Endothelial cell of umbilical vein (primary cell): ENCODE measurements at regions not wholly inside any gene's neighbourhood (a gene's known extent, or its start where the extent isn't known, plus 50 kb on each side); places are given as distances from the start of the nearest gene placed in this dataset.

ENCODE experiments used
- BruUV-seq: library from RNA; stranded (reverse); fragments of 400-500 nt; replicated peaks from 2 replicates; lab custom pipeline; 2021; lab: Mats Ljungman, UMichigan
- CTCF ChIA-PET: fragments of 300-600, 350-600 bp; sonication (Branson Sonifier 250); formaldehyde crosslinking; loops from one replicate; lab custom pipeline; 2021; ENCODE audit warnings: antibody characterized with exemption, inconsistent platforms; lab: Charles Lee
- POLR2A ChIA-PET: fragments of 300-600, 350-600 bp; sonication (Branson Sonifier 250); formaldehyde crosslinking; loops from one replicate; lab custom pipeline; 2021; ENCODE audit warnings: antibody characterized with exemption, inconsistent platforms; lab: Charles Lee
- DNase-seq: peaks from one replicate; pipeline ENCODE4 v3.0.0-alpha.2; 2011; ENCODE audit warnings: low read depth, low spot score
- FAIRE-seq: peaks from 2 replicates; lab custom pipeline; 2011; peaks lifted over from hg19 to GRCh38; lab: Jason Lieb, UNC
- H2AFZ ChIP-seq: 2 replicates; pipeline ENCODE4 v1.6.0; 2012; ENCODE audit warnings: low read depth, low read length, control low read depth, inconsistent platforms
- H3K27ac ChIP-seq: 2 replicates; pipeline ENCODE4 v1.5.1; 2011; ENCODE audit warnings: low read depth, mild to moderate bottlenecking, control low read depth, low read length, moderate library complexity; ENCODE audit not compliant: insufficient read depth
- H3K27me3 ChIP-seq, 2 experiments: 2 replicates each; pipeline versions ENCODE4 v1.6.0 to v1.6.1; 2011; ENCODE audit warnings: low read length in 2 of 2, mixed read lengths in 1 of 2; ENCODE audit not compliant: control insufficient read depth in 2 of 2, insufficient read depth in 2 of 2
- H3K36me3 ChIP-seq, 2 experiments: 2 replicates in 1 of 2; 3 replicates in 1 of 2; pipeline ENCODE4 v1.5.1; 2011; ENCODE audit warnings: low read length in 2 of 2, mild to moderate bottlenecking in 1 of 2, moderate library complexity in 1 of 2; ENCODE audit not compliant: control insufficient read depth in 2 of 2, insufficient read depth in 2 of 2; ENCODE audit errors: extremely low read depth in 1 of 2
- H3K4me1 ChIP-seq: 3 replicates; pipeline ENCODE4 v1.5.1; 2011; ENCODE audit warnings: mild to moderate bottlenecking, low read length; ENCODE audit not compliant: control insufficient read depth, insufficient read depth; ENCODE audit errors: extremely low read depth
- H3K4me2 ChIP-seq: 2 replicates; pipeline ENCODE4 v1.6.1; 2011; ENCODE audit warnings: low read length, control low read depth, mixed read lengths; ENCODE audit not compliant: insufficient read depth
- H3K4me3 ChIP-seq, 3 experiments: fragments of 200-600 bp in 1 of 3; sonication (generic), shearing (Covaris generic) in 1 of 3; replicated peaks in 1 of 3; 2 replicates each; pipeline ENCODE4 v1.5.1; 2011 to 2016; ENCODE audit warnings: control low read depth in 3 of 3, low read length in 3 of 3, mild to moderate bottlenecking in 2 of 3, inconsistent platforms in 1 of 3, low read depth in 1 of 3, moderate library complexity in 1 of 3; ENCODE audit not compliant: insufficient read depth in 1 of 3
- H3K79me2 ChIP-seq: 2 replicates; pipeline ENCODE4 v1.6.0; 2012; ENCODE audit warnings: low read length, inconsistent platforms; ENCODE audit not compliant: control insufficient read depth, insufficient read depth
- H3K9ac ChIP-seq: replicated peaks from 2 replicates; pipeline ENCODE3; 2011; ENCODE audit warnings: low read length, control low read depth; ENCODE audit not compliant: insufficient read depth; ENCODE audit errors: extremely low read depth
- H3K9me1 ChIP-seq: replicated peaks from 3 replicates; pipeline ENCODE4 v1.6.0; 2011; ENCODE audit warnings: mild to moderate bottlenecking, low read length; ENCODE audit not compliant: control insufficient read depth, insufficient read depth; ENCODE audit errors: extremely low read depth
- H3K9me3 ChIP-seq: replicated peaks from 2 replicates; pipeline ENCODE4 v1.5.1; 2012; ENCODE audit warnings: low read length, inconsistent platforms; ENCODE audit not compliant: control insufficient read depth, insufficient read depth
- H4K20me1 ChIP-seq: replicated peaks from 2 replicates; pipeline ENCODE3; 2011; ENCODE audit warnings: mild to moderate bottlenecking, low read length; ENCODE audit not compliant: control insufficient read depth, insufficient read depth; ENCODE audit errors: extremely low read depth
- CTCF ChIP-seq, 2 donors: IDR thresholded peaks; 1 replicate in 1 of 2; 2 replicates in 1 of 2; pipeline ENCODE4 v1.5.1; 2011; ENCODE audit warnings: low read length in 2 of 2, mild to moderate bottlenecking in 2 of 2, moderate library complexity in 2 of 2, control low read depth in 1 of 2, inconsistent platforms in 1 of 2, low read depth in 1 of 2; ENCODE audit not compliant: insufficient read depth in 1 of 2; ENCODE audit errors: extremely low read depth in 1 of 2
- EZH2 ChIP-seq: IDR thresholded peaks from 2 replicates; pipeline ENCODE4 v1.6.1; 2012; ENCODE audit warnings: borderline replicate concordance, low read depth, mild to moderate bottlenecking, moderate library complexity, low read length, inconsistent platforms; ENCODE audit not compliant: severe bottlenecking
- FOS ChIP-seq: IDR thresholded peaks from 2 replicates; pipeline ENCODE4 v1.6.1; 2011; ENCODE audit warnings: mild to moderate bottlenecking, low read length, moderate library complexity, borderline replicate concordance; ENCODE audit not compliant: insufficient read depth
- GATA2 ChIP-seq: IDR thresholded peaks from 2 replicates; pipeline ENCODE4 v1.7.0; 2011; ENCODE audit warnings: low read depth, mild to moderate bottlenecking, moderate library complexity, mixed read lengths, low read length; ENCODE audit not compliant: insufficient read length, insufficient read depth
- JUN ChIP-seq: IDR thresholded peaks from 2 replicates; pipeline ENCODE4 v1.6.1; 2011; ENCODE audit warnings: borderline replicate concordance, low read depth; ENCODE audit not compliant: insufficient read length, insufficient read depth
- MAX ChIP-seq: IDR thresholded peaks from 2 replicates; pipeline ENCODE4 v1.6.1; 2011; ENCODE audit not compliant: insufficient read depth, insufficient read length
- MYC ChIP-seq: IDR thresholded peaks from one replicate; pipeline ENCODE4 v1.6.1; 2011; ENCODE audit warnings: mild to moderate bottlenecking, low read depth, low read length
- POLR2A ChIP-seq: IDR thresholded peaks from 2 replicates; pipeline ENCODE4 v1.6.1; 2012; ENCODE audit warnings: low read depth, mild to moderate bottlenecking, control low read depth, low read length
- POLR2AphosphoS5 ChIP-seq: IDR thresholded peaks from 2 replicates; pipeline ENCODE4 v1.6.1; 2012; ENCODE audit warnings: low read depth, mild to moderate bottlenecking, control low read depth, low read length, moderate library complexity; ENCODE audit not compliant: insufficient read depth
- dilution Hi-C: fragments of 300-500 bp; cut with MboI; formaldehyde crosslinking; loops from one replicate; pipeline ENCODE4 v1.15.0; 2019; ENCODE audit warnings: low sequenced_read_pairs; ENCODE audit not compliant: extremely low pct_ligation_motif_present
- intact Hi-C: fragments of 100-400 bp; cut with micrococcal nuclease; formaldehyde crosslinking; loops from one replicate; pipeline ENCODE4 v1.10.0; 2022

- dilution Hi-C loops: no loop called here
- BruUV-seq: no TSS peak
- TF ChIP-seq POLR2AphosphoS5 (no peak), EZH2 (no peak), MYC (no peak), GATA2 (no peak), JUN (no peak), POLR2A (no peak), FOS (no peak), MAX (no peak), CTCF (IDR thresholded peaks at IDR 0.05; ENCODE audit: extremely low read depth in 1 of 2, insufficient read depth in 1 of 2, low read depth in 1 of 2, low read length in 2 of 2) (no peak)
- Histone ChIP-seq H3K4me2 (no peak overlapping the region), H3K9me3 (no peaks in the 10 kb centered on the region), H2AFZ (no peak overlapping the region), H3K27me3 (no peaks in the 10 kb centered on the region), H3K4me1 (no peaks in the 10 kb centered on the region), H3K27ac (no peak overlapping the region), H3K9me1 (no peaks in the 10 kb centered on the region), H4K20me1 (no peaks in the 10 kb centered on the region), H3K4me3 (no peak overlapping the region), H3K9ac (no peak overlapping the region), H3K79me2 (no peaks in the 10 kb centered on the region), H3K36me3 (no peaks in the 10 kb centered on the region)
- no peak for FAIRE-seq
- no peak for DNase-seq
- CTCF ChIA-PET: no interaction called here
- intact Hi-C loops: no loop called here
- POLR2A ChIA-PET: no interaction called here
Observed at GRCh38 chr2:2687745-2688144, 356.7 kb upstream of the MYT1L start.
